Upper lobe of left lung (tissue), 6 donors: ENCODE measurements at regions not wholly inside any gene's neighbourhood (a gene's known extent, or its start where the extent isn't known, plus 50 kb on each side); places are given as distances from the start of the nearest gene placed in this dataset.

Source experiments
- ATAC-seq, 2 donors: fragments of 200-7000 bp; cut with Tn5 transposase; one replicate each; pipeline ENCODE4 v1.9.1; 2022; ENCODE audit warnings: mild to moderate bottlenecking in 2 of 2, moderate library complexity in 2 of 2; ENCODE audit not compliant: low FRiP score in 2 of 2
- DNase-seq, 2 donors: peaks; one replicate each; pipeline ENCODE4 v3.0.0-alpha.2; 2019 to 2020
- H3K27ac ChIP-seq, 4 donors: fragments of 200-600 bp; sonication (generic); one replicate each; pipeline ENCODE4 v1.5.1; 2016 to 2019
- H3K27me3 ChIP-seq, 4 donors: fragments of 200-600 bp; sonication (generic); one replicate each; pipeline ENCODE4 v1.5.1; 2017 to 2019
- H3K36me3 ChIP-seq, 4 donors: fragments of 200-600 bp; sonication (generic); one replicate each; pipeline ENCODE4 v1.5.1; 2016 to 2019
- H3K4me1 ChIP-seq, 4 donors: fragments of 200-600 bp; sonication (generic); one replicate each; pipeline ENCODE4 v1.5.1; 2018 to 2019
- H3K4me3 ChIP-seq, 4 donors: fragments of 200-600 bp; sonication (generic); one replicate each; pipeline ENCODE4 v1.5.1; 2017 to 2019; ENCODE audit warnings: mild to moderate bottlenecking in 2 of 4, moderate library complexity in 1 of 4
- H3K9me3 ChIP-seq, 4 donors: fragments of 200-600 bp; sonication (generic); one replicate each; pipeline ENCODE4 v1.5.1; 2018 to 2019
- EP300 ChIP-seq, 4 donors: sonication (generic); formaldehyde crosslinking; IDR thresholded peaks; one replicate each; pipeline ENCODE4 v1.5.1; 2017; ENCODE audit warnings: antibody characterized with exemption in 4 of 4, control low read depth in 2 of 4
- POLR2A ChIP-seq, 4 donors: fragments of 450-650 bp; IDR thresholded peaks; one replicate each; pipeline ENCODE4 v1.5.1; 2016 to 2017; ENCODE audit warnings: antibody characterized with exemption in 4 of 4, mild to moderate bottlenecking in 2 of 4
- POLR2AphosphoS5 ChIP-seq, 2 donors: sonication (generic); formaldehyde crosslinking; IDR thresholded peaks; one replicate each; pipeline ENCODE4 v1.5.1; 2017; ENCODE audit warnings: antibody characterized with exemption in 2 of 2
- WGBS, 2 donors: methylation state at CpG; one replicate each; pipeline ENCODE4 v1.1.5; 2017 to 2018; 5-methylcytosine and 5-hydroxymethylcytosine counted together
- TF ChIP-seq, protein P1 (sequence below), 6 experiments: fragments of 450-650 bp in 4 of 6; fragments of 200-600 bp in 2 of 6; sonication (generic) in 2 of 6; IDR thresholded peaks; one replicate each; pipeline ENCODE4 v1.5.1; 2016 to 2019; ENCODE audit warnings: antibody characterized with exemption in 6 of 6
- donor health status: DM: no; HTN: no; CAD: no; lungs with moderate emphysema.
- donor health status: DM: no; HTN: yes; CAD: no; lungs with severe emphysema.

DNA sequence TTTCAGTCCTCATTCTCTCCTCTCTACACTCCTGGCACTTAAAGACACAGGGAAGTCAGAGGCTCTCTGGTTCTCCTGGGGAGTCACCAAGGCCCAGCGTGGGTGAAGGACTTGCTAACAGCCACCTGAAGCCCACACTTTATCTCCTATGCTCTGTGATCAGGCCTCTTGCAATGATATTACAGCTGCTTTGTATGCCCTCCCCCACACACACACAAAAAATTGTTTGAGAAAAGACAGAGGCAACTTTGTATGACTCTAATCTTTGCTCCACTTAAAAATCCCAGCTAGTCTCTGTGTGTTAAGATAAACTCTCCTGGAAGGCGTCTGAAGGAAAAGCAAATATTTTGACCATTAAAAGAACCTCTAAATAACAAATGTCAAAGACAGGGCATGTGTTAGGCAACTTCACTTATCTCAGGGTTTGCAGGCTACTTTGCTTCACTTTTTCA is 507.2 kb downstream of the TNS3 start:
- DNase-seq (no peak), ATAC-seq (no peak)
- no peak for TF ChIP-seq EP300 (IDR thresholded peaks at IDR 0.05)
- TF ChIP-seq POLR2AphosphoS5 (IDR thresholded peaks at IDR 0.05) = no peak
- TF ChIP-seq, protein P1, sequence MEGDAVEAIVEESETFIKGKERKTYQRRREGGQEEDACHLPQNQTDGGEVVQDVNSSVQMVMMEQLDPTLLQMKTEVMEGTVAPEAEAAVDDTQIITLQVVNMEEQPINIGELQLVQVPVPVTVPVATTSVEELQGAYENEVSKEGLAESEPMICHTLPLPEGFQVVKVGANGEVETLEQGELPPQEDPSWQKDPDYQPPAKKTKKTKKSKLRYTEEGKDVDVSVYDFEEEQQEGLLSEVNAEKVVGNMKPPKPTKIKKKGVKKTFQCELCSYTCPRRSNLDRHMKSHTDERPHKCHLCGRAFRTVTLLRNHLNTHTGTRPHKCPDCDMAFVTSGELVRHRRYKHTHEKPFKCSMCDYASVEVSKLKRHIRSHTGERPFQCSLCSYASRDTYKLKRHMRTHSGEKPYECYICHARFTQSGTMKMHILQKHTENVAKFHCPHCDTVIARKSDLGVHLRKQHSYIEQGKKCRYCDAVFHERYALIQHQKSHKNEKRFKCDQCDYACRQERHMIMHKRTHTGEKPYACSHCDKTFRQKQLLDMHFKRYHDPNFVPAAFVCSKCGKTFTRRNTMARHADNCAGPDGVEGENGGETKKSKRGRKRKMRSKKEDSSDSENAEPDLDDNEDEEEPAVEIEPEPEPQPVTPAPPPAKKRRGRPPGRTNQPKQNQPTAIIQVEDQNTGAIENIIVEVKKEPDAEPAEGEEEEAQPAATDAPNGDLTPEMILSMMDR (IDR thresholded peaks at IDR 0.05) = no peak
- TF ChIP-seq POLR2A (IDR thresholded peaks at IDR 0.05) = no peak
- Histone ChIP-seq H3K36me3 (no peaks in the 10 kb centered on the region), H3K4me3 (no peak overlapping the region), H3K9me3 (no peaks in the 10 kb centered on the region), H3K27ac (no peak overlapping the region), H3K27me3 (no peaks in the 10 kb centered on the region), H3K4me1 (peaks cover 0 to 9% (median 3%) of the 10 kb centered on the region in 4 donors)
- WGBS, 2 donors = 35 to 37% methylated on average over 2 of the region's 2 CpGs

DNA sequence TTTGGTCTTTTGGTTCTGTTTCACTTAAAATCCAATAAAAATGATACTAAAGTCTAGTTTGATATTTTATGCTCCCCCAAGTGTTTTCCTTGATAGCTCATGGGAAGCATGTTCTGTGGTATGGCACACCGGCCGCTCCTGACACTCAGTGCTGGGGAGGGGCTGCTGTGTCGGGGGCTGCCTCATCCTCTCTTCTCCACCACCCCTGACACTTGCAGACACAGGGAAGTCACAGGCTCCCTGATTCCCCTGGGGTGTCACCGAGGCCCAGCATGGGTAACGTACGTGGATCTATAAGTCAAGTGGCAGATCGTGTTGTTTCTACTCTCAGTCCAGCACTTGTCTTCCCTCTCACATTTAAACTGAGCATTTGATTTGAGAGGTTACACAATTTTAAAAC is 508.6 kb downstream of the TNS3 start:
- Histone ChIP-seq H3K36me3 (no peaks in the 10 kb centered on the region), H3K27me3 (no peaks in the 10 kb centered on the region), H3K9me3 (no peaks in the 10 kb centered on the region), H3K4me3 (no peak overlapping the region), H3K27ac (no peak overlapping the region), H3K4me1 (peaks cover 0 to 9% (median 3%) of the 10 kb centered on the region in 4 donors)
- peak in 1 of 2 donors; percentile 12 for DNase-seq
- TF ChIP-seq, protein P1 (IDR thresholded peaks at IDR 0.05) = no peak
- TF ChIP-seq EP300 (IDR thresholded peaks at IDR 0.05) = no peak
- TF ChIP-seq POLR2A (IDR thresholded peaks at IDR 0.05) = no peak
- no peak for TF ChIP-seq POLR2AphosphoS5 (IDR thresholded peaks at IDR 0.05)
- ATAC-seq = peak in 1 of 2 donors; percentile 57
- 90 to 94% methylated on average over 7 of the region's 7 CpGs for WGBS, 2 donors

DNA sequence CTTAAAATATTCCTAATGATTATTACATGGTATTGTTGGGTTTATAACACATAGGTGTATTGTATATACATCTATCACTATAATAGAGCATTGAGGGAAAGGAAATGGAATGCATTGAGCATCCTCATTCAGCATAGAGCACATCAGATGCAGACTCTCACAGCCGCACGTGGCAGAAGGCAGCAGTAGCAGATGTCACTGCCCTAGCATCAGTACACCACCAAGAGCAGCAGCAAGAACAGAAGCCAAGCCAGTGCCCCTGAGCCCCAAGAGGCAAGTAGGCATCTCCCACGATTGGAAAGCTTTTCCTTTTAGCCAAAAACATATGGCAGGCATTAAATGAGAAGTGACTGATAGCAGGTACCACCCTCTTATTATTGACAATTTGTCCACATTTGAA is 510.0 kb downstream of the TNS3 start:
- Histone ChIP-seq H3K9me3 (no peaks in the 10 kb centered on the region), H3K36me3 (no peaks in the 10 kb centered on the region), H3K27me3 (no peaks in the 10 kb centered on the region), H3K27ac (no peak overlapping the region), H3K4me1 (peaks cover 0 to 9% (median 3%) of the 10 kb centered on the region in 4 donors), H3K4me3 (no peak overlapping the region)
- 82% methylated on average over 3 of the region's 3 CpGs for WGBS, 2 donors
- DNase-seq (no peak), ATAC-seq (no peak)
- TF ChIP-seq POLR2A (IDR thresholded peaks at IDR 0.05) = no peak

DNA sequence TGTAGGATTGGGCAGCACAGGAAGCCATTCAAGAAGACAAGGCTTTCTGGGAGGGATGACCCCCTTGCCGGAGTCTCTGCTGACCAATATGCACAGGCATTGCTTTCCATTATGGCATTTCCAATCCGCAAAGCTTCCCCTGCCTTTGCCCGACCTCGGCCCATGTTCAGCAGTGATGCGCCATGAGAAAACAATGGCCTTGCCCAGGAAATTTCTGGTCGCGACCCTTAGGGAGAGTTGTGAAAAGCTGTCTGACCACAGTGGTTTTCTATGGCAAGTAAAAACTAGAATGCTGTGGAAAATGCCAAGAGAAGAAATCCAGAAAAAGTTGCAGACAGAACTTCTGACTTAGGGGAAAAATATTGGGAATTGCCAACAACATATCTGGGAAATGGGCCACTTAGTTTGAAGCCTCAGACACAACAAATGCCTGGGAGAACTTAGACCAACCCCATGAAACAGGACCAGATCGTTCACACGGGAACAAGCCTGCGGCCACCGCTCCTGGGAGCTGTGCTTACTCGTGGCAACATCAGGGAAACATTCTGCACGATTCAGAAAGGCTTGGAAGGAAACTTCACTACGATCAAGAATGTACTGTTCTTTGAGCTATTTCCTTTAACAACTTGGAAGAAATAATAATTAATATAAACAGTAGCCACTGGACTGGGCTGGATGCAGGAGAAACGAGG is 512.4 kb downstream of the TNS3 start:
- Histone ChIP-seq H3K36me3 (no peaks in the 10 kb centered on the region), H3K4me3 (no peak overlapping the region), H3K9me3 (no peaks in the 10 kb centered on the region), H3K27me3 (no peaks in the 10 kb centered on the region), H3K27ac (no peak overlapping the region), H3K4me1 (peaks cover 0 to 3% (median under 1%) of the 10 kb centered on the region in 4 donors)
- 83 to 84% methylated on average over 14 to 15 of the region's 15 CpGs for WGBS, 2 donors
- no peak for TF ChIP-seq POLR2AphosphoS5 (IDR thresholded peaks at IDR 0.05)
- TF ChIP-seq, protein P1 (IDR thresholded peaks at IDR 0.05) = no peak
- no peak for TF ChIP-seq EP300 (IDR thresholded peaks at IDR 0.05)
- TF ChIP-seq POLR2A (IDR thresholded peaks at IDR 0.05) = no peak
- DNase-seq (no peak), ATAC-seq (no peak)

DNA sequence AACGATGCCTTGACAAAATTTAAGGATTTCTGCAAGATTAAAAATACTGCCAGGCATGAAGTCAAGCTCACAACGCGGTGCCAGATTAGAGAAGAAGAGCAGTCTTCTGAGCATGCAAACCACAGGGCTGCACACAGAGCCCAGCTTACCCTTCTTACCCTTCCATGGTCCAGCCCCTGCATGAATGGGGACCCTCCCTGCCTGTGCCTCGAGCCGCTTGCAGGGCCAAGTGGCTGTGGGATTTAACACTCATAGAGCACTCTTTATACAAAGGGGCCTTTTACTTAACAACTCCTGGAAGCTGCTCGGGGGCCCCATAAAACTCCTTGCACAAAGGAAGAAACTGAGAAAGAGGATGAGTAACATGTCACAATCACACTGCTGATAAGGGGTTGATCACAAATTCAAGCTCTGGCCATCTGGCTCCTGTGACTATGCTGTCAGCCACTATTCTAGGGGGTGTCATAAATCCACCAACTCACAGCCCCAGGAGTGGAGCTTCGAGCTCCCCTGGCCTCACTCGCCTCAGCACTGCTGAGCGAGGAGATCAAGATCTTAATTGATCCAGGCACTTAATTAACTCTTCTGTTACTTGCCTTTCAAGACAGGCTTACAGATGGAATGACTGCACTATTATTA is 514.8 kb downstream of the TNS3 start:
- Histone ChIP-seq H3K9me3 (no peaks in the 10 kb centered on the region), H3K4me3 (no peak overlapping the region), H3K27ac (no peak overlapping the region), H3K4me1 (no peaks in the 10 kb centered on the region), H3K36me3 (no peaks in the 10 kb centered on the region), H3K27me3 (no peaks in the 10 kb centered on the region)
- WGBS, 2 donors = 79 to 80% methylated on average over 8 to 9 of the region's 9 CpGs
- peak in 1 of 2 donors; percentile 30 for DNase-seq
- TF ChIP-seq POLR2AphosphoS5 (IDR thresholded peaks at IDR 0.05) (no peak), EP300 (IDR thresholded peaks at IDR 0.05) (no peak), POLR2A (IDR thresholded peaks at IDR 0.05) (no peak)
- TF ChIP-seq, protein P1 (IDR thresholded peaks at IDR 0.05) = no peak
- ATAC-seq = no peak
